B cell (primary cell): ENCODE measurements at regions not wholly inside any gene's neighbourhood (a gene's known extent, or its start where the extent isn't known, plus 50 kb on each side); places are given as distances from the start of the nearest gene placed in this dataset.

ENCODE experiments used
- EZH2 ChIP-seq: IDR thresholded peaks from 2 replicates; pipeline ENCODE4 v1.6.1; 2012; ENCODE audit warnings: borderline replicate concordance, low read depth, mild to moderate bottlenecking, moderate library complexity, low read length; ENCODE audit not compliant: insufficient read depth, poor library complexity, severe bottlenecking
- TF ChIP-seq, protein P1 (sequence below): fragments of 200-600 bp; IDR thresholded peaks from one replicate; pipeline ENCODE4 v1.8.0; 2022; ENCODE audit warnings: antibody characterized with exemption, mild to moderate bottlenecking

DNA sequence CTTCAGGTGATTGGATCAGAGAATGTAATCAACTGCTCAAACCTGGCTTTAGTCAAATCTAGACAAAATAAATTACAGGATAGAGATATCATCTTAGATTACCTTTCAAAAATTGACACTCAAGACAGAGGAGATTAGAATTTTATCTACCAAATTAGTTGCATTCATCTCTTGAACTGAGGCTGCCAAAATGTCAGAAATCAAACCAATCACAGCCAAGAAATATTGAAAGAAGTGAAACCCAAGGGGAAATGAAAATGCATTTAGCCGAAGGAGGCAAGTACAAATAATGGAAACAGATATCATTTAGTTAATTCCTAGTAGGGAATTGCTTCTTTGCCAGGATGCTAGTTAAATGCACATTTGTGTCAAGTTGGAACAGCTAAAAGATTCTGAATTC is 261.1 kb upstream of the PDZRN3 start:
- TF ChIP-seq, protein P1, sequence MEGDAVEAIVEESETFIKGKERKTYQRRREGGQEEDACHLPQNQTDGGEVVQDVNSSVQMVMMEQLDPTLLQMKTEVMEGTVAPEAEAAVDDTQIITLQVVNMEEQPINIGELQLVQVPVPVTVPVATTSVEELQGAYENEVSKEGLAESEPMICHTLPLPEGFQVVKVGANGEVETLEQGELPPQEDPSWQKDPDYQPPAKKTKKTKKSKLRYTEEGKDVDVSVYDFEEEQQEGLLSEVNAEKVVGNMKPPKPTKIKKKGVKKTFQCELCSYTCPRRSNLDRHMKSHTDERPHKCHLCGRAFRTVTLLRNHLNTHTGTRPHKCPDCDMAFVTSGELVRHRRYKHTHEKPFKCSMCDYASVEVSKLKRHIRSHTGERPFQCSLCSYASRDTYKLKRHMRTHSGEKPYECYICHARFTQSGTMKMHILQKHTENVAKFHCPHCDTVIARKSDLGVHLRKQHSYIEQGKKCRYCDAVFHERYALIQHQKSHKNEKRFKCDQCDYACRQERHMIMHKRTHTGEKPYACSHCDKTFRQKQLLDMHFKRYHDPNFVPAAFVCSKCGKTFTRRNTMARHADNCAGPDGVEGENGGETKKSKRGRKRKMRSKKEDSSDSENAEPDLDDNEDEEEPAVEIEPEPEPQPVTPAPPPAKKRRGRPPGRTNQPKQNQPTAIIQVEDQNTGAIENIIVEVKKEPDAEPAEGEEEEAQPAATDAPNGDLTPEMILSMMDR, result no peak
- TF ChIP-seq EZH2, result no peak
